GM23338 (cell line): ENCODE measurements at regions not wholly inside any gene's neighbourhood (a gene's known extent, or its start where the extent isn't known, plus 50 kb on each side); places are given as distances from the start of the nearest gene placed in this dataset.

Source experiments
- ATAC-seq: fragments of 200-7000 bp; cut with Tn5 transposase; 3 replicates; pipeline ENCODE4 v1.9.1; 2020
- DNase-seq: peaks from one replicate; pipeline ENCODE4 v3.0.0-alpha.2; 2015; ENCODE audit warnings: low spot score
- H2AFZ ChIP-seq: fragments of 200-600 bp; sonication (generic); 2 replicates; pipeline ENCODE4 v1.8.0; 2016; ENCODE audit warnings: antibody characterized with exemption, mild to moderate bottlenecking, moderate library complexity
- H3F3A ChIP-seq: fragments of 200-600 bp; sonication (generic); replicated peaks from 2 replicates; pipeline ENCODE4 v1.8.0; 2017; ENCODE audit warnings: antibody characterized with exemption, mixed run types, low read depth
- H3K27ac ChIP-seq: fragments of 200-600 bp; sonication (generic); 2 replicates; pipeline ENCODE4 v1.6.1; 2016; ENCODE audit warnings: low read depth
- H3K27me3 ChIP-seq: fragments of 200-600 bp; sonication (generic); 2 replicates; pipeline ENCODE4 v1.8.0; 2016; ENCODE audit warnings: mild to moderate bottlenecking, mixed run types, moderate library complexity; ENCODE audit not compliant: insufficient read depth
- H3K36me3 ChIP-seq: fragments of 200-600 bp; sonication (generic); 2 replicates; pipeline ENCODE4 v1.8.0; 2016; ENCODE audit warnings: mild to moderate bottlenecking; ENCODE audit not compliant: insufficient read depth
- H3K4me1 ChIP-seq: fragments of 200-600 bp; sonication (generic); 2 replicates; pipeline ENCODE4 v1.8.0; 2016; ENCODE audit warnings: mild to moderate bottlenecking, moderate library complexity; ENCODE audit not compliant: insufficient read depth
- H3K4me2 ChIP-seq: fragments of 200-600 bp; sonication (generic); 2 replicates; pipeline ENCODE4 v1.7.1; 2017; ENCODE audit warnings: mixed run types
- H3K4me3 ChIP-seq: fragments of 200-600 bp; sonication (generic); 2 replicates; pipeline ENCODE4 v1.6.1; 2016; ENCODE audit warnings: mixed run types
- H3K79me2 ChIP-seq: fragments of 200-600 bp; sonication (generic); replicated peaks from 2 replicates; pipeline ENCODE4 v1.8.0; 2017; ENCODE audit warnings: mild to moderate bottlenecking; ENCODE audit not compliant: insufficient read depth
- H3K9me2 ChIP-seq: fragments of 200-600 bp; sonication (generic); 2 replicates; pipeline ENCODE4 v1.8.0; 2017; ENCODE audit not compliant: insufficient read depth
- H4K20me1 ChIP-seq: fragments of 200-600 bp; sonication (generic); replicated peaks from 2 replicates; pipeline ENCODE4 v1.8.0; 2017; ENCODE audit warnings: mild to moderate bottlenecking; ENCODE audit not compliant: insufficient read depth
- H3K27ac Mint-ChIP-seq: 2 replicates; pipeline ENCODE4 v1.8.0; 2020; ENCODE audit warnings: inconsistent platforms, mild to moderate bottlenecking, moderate library complexity, mixed read lengths
- H3K27me3 Mint-ChIP-seq: 3 replicates; pipeline ENCODE4 v1.8.0; 2022; ENCODE audit warnings: low read depth, mild to moderate bottlenecking, moderate library complexity, mixed read lengths, inconsistent platforms; ENCODE audit not compliant: insufficient read depth, poor library complexity
- H3K36me3 Mint-ChIP-seq: 3 replicates; pipeline ENCODE4 v1.8.0; 2021; ENCODE audit warnings: low read depth, mild to moderate bottlenecking, inconsistent platforms, moderate library complexity, mixed read lengths
- H3K4me1 Mint-ChIP-seq: 3 replicates; pipeline ENCODE4 v1.8.0; 2020; ENCODE audit warnings: mild to moderate bottlenecking, inconsistent platforms, mixed read lengths
- H3K4me3 Mint-ChIP-seq: 3 replicates; pipeline ENCODE4 v1.8.0; 2021; ENCODE audit warnings: moderate library complexity, mild to moderate bottlenecking, inconsistent platforms, mixed read lengths
- H3K9me3 Mint-ChIP-seq: 3 replicates; pipeline ENCODE4 v1.8.0; 2020; ENCODE audit warnings: moderate library complexity, mild to moderate bottlenecking, inconsistent platforms, mixed read lengths
- CREB1 ChIP-seq: fragments of 250-450 bp; sonication (Bioruptor Pico); IDR thresholded peaks from 2 replicates; pipeline ENCODE4 v1.5.0; 2020; ENCODE audit warnings: low read depth, mild to moderate bottlenecking, moderate library complexity
- JUNB ChIP-seq: IDR thresholded peaks from one replicate; pipeline ENCODE4 v1.6.1; 2016; ENCODE audit warnings: antibody characterized with exemption; ENCODE audit not compliant: unreplicated experiment
- NANOG ChIP-seq: IDR thresholded peaks from 2 replicates; pipeline ENCODE4 v1.6.1; 2016; ENCODE audit warnings: antibody characterized with exemption, borderline replicate concordance
- ZNF114 ChIP-seq: fragments of 250-450 bp; sonication (Bioruptor Pico); IDR thresholded peaks from 2 replicates; pipeline ENCODE4 v1.5.0; 2020; ENCODE audit warnings: mild to moderate bottlenecking, moderate library complexity
- ZNF331 ChIP-seq: fragments of 250-450 bp; sonication (Bioruptor Pico); IDR thresholded peaks from 2 replicates; pipeline ENCODE4 v1.5.0; 2020; ENCODE audit warnings: low read depth, mild to moderate bottlenecking, moderate library complexity
- TF ChIP-seq, protein P1 (sequence below): fragments of 250-450 bp; sonication (Bioruptor Pico); IDR thresholded peaks from 2 replicates; pipeline ENCODE4 v1.5.0; 2020; ENCODE audit warnings: mild to moderate bottlenecking, moderate library complexity
- TF ChIP-seq, protein P2 (sequence below): IDR thresholded peaks from 2 replicates; pipeline ENCODE4 v1.6.1; 2016; ENCODE audit warnings: antibody characterized with exemption

DNA sequence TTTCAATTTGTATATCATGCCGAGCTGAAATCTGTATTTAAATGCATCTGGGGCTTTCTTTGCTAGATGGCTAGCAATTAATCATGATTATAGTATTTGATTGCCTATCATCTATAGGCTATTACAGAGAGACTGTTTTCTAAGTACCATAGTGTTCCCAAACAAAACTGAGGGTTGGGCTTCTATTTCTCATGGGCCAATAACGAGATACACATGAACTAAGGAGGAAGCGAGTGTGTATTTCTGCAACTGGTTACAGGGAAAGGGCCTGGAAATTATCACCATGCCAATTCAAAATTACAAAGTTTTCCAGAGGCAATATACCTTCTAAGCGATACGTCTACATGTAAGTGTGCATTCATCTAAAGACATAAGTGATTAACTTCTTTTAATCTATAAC is 744.5 kb upstream of the BRINP3 start (continued):
- TF ChIP-seq, protein P1, sequence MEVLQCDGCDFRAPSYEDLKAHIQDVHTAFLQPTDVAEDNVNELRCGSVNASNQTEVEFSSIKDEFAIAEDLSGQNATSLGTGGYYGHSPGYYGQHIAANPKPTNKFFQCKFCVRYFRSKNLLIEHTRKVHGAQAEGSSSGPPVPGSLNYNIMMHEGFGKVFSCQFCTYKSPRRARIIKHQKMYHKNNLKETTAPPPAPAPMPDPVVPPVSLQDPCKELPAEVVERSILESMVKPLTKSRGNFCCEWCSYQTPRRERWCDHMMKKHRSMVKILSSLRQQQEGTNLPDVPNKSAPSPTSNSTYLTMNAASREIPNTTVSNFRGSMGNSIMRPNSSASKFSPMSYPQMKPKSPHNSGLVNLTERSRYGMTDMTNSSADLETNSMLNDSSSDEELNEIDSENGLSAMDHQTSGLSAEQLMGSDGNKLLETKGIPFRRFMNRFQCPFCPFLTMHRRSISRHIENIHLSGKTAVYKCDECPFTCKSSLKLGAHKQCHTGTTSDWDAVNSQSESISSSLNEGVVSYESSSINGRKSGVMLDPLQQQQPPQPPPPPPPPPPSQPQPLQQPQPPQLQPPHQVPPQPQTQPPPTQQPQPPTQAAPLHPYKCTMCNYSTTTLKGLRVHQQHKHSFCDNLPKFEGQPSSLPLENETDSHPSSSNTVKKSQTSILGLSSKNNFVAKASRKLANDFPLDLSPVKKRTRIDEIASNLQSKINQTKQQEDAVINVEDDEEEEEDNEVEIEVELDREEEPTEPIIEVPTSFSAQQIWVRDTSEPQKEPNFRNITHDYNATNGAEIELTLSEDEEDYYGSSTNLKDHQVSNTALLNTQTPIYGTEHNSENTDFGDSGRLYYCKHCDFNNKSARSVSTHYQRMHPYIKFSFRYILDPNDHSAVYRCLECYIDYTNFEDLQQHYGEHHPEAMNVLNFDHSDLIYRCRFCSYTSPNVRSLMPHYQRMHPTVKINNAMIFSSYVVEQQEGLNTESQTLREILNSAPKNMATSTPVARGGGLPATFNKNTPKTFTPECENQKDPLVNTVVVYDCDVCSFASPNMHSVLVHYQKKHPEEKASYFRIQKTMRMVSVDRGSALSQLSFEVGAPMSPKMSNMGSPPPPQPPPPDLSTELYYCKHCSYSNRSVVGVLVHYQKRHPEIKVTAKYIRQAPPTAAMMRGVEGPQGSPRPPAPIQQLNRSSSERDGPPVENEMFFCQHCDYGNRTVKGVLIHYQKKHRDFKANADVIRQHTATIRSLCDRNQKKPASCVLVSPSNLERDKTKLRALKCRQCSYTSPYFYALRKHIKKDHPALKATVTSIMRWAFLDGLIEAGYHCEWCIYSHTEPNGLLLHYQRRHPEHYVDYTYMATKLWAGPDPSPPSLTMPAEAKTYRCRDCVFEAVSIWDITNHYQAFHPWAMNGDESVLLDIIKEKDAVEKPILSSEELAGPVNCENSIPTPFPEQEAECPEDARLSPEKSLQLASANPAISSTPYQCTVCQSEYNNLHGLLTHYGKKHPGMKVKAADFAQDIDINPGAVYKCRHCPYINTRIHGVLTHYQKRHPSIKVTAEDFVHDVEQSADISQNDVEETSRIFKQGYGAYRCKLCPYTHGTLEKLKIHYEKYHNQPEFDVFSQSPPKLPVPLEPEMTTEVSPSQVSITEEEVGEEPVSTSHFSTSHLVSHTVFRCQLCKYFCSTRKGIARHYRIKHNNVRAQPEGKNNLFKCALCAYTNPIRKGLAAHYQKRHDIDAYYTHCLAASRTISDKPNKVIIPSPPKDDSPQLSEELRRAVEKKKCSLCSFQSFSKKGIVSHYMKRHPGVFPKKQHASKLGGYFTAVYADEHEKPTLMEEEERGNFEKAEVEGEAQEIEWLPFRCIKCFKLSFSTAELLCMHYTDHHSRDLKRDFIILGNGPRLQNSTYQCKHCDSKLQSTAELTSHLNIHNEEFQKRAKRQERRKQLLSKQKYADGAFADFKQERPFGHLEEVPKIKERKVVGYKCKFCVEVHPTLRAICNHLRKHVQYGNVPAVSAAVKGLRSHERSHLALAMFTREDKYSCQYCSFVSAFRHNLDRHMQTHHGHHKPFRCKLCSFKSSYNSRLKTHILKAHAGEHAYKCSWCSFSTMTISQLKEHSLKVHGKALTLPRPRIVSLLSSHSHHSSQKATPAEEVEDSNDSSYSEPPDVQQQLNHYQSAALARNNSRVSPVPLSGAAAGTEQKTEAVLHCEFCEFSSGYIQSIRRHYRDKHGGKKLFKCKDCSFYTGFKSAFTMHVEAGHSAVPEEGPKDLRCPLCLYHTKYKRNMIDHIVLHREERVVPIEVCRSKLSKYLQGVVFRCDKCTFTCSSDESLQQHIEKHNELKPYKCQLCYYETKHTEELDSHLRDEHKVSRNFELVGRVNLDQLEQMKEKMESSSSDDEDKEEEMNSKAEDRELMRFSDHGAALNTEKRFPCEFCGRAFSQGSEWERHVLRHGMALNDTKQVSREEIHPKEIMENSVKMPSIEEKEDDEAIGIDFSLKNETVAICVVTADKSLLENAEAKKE (CRISPR knock-in tag): no peak
- no peak for TF ChIP-seq NANOG

DNA sequence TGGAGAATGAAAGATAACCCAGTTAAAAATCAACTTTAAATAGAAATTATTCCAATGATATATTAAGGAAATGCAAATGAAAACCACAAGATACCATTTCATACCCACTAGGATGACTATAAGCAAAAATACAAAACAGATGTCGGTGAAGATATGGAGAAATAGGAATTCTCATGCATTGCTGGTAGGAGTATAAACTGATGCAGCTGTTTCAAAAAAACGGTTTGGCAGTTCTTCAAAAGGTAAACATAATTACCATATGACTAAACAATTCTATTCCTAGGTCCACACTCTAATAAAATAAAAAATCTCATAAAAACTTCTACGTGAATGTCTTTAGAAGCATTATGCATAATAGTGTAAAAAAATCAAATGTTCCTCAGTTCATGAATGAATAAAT is 763.3 kb upstream of the BRINP3 start:
- H3K36me3 ChIP-seq: no peaks in the 10 kb centered on the region
- no peak overlapping the region for H3K4me3 ChIP-seq
- H4K20me1 ChIP-seq: no peaks in the 10 kb centered on the region
- no peak overlapping the region for H3K27ac ChIP-seq
- no peaks in the 10 kb centered on the region for H3K27me3 Mint-ChIP-seq
- no peaks in the 10 kb centered on the region for H3K9me2 ChIP-seq
- H3K4me1 ChIP-seq: no peaks in the 10 kb centered on the region
- H3K79me2 ChIP-seq: no peaks in the 10 kb centered on the region
- ATAC-seq (no peak), DNase-seq (no peak)
- no peak overlapping the region for H2AFZ ChIP-seq
- H3K27ac Mint-ChIP-seq: no peak overlapping the region
- H3K4me3 Mint-ChIP-seq: no peak overlapping the region
- peaks cover 3% of the 10 kb centered on the region; the same call in 1 of the 3 replicates for H3K9me3 Mint-ChIP-seq
- no peaks in the 10 kb centered on the region for H3F3A ChIP-seq
- no peaks in the 10 kb centered on the region for H3K36me3 Mint-ChIP-seq
- H3K27me3 ChIP-seq: no peaks in the 10 kb centered on the region
- H3K4me1 Mint-ChIP-seq: no peaks in the 10 kb centered on the region
- H3K4me2 ChIP-seq: no peak overlapping the region
- TF ChIP-seq NANOG: no peak
- TF ChIP-seq, protein P2, sequence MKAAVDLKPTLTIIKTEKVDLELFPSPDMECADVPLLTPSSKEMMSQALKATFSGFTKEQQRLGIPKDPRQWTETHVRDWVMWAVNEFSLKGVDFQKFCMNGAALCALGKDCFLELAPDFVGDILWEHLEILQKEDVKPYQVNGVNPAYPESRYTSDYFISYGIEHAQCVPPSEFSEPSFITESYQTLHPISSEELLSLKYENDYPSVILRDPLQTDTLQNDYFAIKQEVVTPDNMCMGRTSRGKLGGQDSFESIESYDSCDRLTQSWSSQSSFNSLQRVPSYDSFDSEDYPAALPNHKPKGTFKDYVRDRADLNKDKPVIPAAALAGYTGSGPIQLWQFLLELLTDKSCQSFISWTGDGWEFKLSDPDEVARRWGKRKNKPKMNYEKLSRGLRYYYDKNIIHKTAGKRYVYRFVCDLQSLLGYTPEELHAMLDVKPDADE: no peak
- TF ChIP-seq JUNB: no peak
- no peak for TF ChIP-seq ZNF331
- no peak for TF ChIP-seq CREB1 (CRISPR knock-in tag)
- TF ChIP-seq, protein P1 (CRISPR knock-in tag): no peak
- TF ChIP-seq ZNF114 (CRISPR knock-in tag): no peak
